ENCODE measurements at regions not wholly inside any gene's neighbourhood (a gene's known extent, or its start where the extent isn't known, plus 50 kb on each side); places are given as distances from the start of the nearest gene placed in this dataset.
"Not testable (repeated sequence)": the region's sequence is repeated elsewhere in the genome, so short reads cannot be mapped to it uniquely, and the experiment has no call there.

GRCh38 chrX:106220177-106220576 lies 52.1 kb downstream of the PWWP3B start:
- Mint-ChIP-seq H3K9me3 (ENCODE audit: low read depth) (no peaks in the 10 kb centered on the region), H3K4me1 (no peaks in the 10 kb centered on the region), H3K4me3 (no peak overlapping the region), H3K27me3 (no peaks in the 10 kb centered on the region), H3K27ac (no peak overlapping the region), H3K36me3 (no peaks in the 10 kb centered on the region)
- CTCF ChIA-PET = no interaction called here
- ATAC-seq = no peak
- DNase-seq = no peak

- H3K36me3 Mint-ChIP-seq = no peaks in the 10 kb centered on the region
- CTCF ChIA-PET = no interaction called here
- ATAC-seq (no peak), DNase-seq (no peak)
- H3K4me3 Mint-ChIP-seq = no peak overlapping the region
- H3K27me3 Mint-ChIP-seq = no peaks in the 10 kb centered on the region
- no peaks in the 10 kb centered on the region for H3K4me1 Mint-ChIP-seq
- H3K27ac Mint-ChIP-seq = no peak overlapping the region
- no peaks in the 10 kb centered on the region for H3K9me3 Mint-ChIP-seq (ENCODE audit: low read depth)
Observed at GRCh38 chrX:106243376-106243775, 75.3 kb downstream of the PWWP3B start.

- no peaks in the 10 kb centered on the region for H3K9me3 Mint-ChIP-seq (ENCODE audit: low read depth)
- H3K27ac Mint-ChIP-seq = no peak overlapping the region
- H3K4me1 Mint-ChIP-seq = no peaks in the 10 kb centered on the region
- no peak overlapping the region for H3K4me3 Mint-ChIP-seq
- H3K36me3 Mint-ChIP-seq = no peaks in the 10 kb centered on the region
- CTCF ChIA-PET = no interaction called here
- no peak for DNase-seq
- no peaks in the 10 kb centered on the region for H3K27me3 Mint-ChIP-seq
- no peak for ATAC-seq
Observed at GRCh38 chrX:106246511-106246910, 78.4 kb downstream of the PWWP3B start.

GRCh38 chrX:106247162-106247561 lies 79.1 kb downstream of the PWWP3B start:
- ATAC-seq (no peak), DNase-seq (no peak)
- Mint-ChIP-seq H3K4me3 (no peak overlapping the region), H3K4me1 (no peaks in the 10 kb centered on the region), H3K27me3 (no peaks in the 10 kb centered on the region), H3K9me3 (ENCODE audit: low read depth) (no peaks in the 10 kb centered on the region), H3K36me3 (no peaks in the 10 kb centered on the region), H3K27ac (no peak overlapping the region)
- CTCF ChIA-PET = no interaction called here

- ATAC-seq = no peak
- no peaks in the 10 kb centered on the region for H3K9me3 Mint-ChIP-seq (ENCODE audit: low read depth)
- CTCF ChIA-PET = no interaction called here
Observed at GRCh38 chrX:106249706-106250379, 81.7 kb downstream of the PWWP3B start.

GRCh38 chrX:106263817-106264216 lies 95.7 kb downstream of the PWWP3B start:
- Mint-ChIP-seq H3K36me3 (no peaks in the 10 kb centered on the region), H3K4me3 (no peak overlapping the region), H3K27me3 (no peaks in the 10 kb centered on the region), H3K27ac (no peak overlapping the region), H3K9me3 (ENCODE audit: low read depth) (no peaks in the 10 kb centered on the region), H3K4me1 (no peaks in the 10 kb centered on the region)
- no peak for ATAC-seq
- CTCF ChIA-PET = no interaction called here
- no peak for DNase-seq

More at GRCh38 chrX:106249706-106250379, 81.7 kb downstream of the PWWP3B start:
- Mint-ChIP-seq H3K4me3 (no peak overlapping the region), H3K27ac (no peak overlapping the region), H3K4me1 (no peaks in the 10 kb centered on the region), H3K27me3 (no peaks in the 10 kb centered on the region), H3K36me3 (no peaks in the 10 kb centered on the region)
- no peak for DNase-seq

- H3K27ac Mint-ChIP-seq; H3K9me3 Mint-ChIP-seq (ENCODE audit: low read depth); ATAC-seq; DNase-seq; CTCF ChIA-PET; H3K36me3 Mint-ChIP-seq; H3K27me3 Mint-ChIP-seq; H3K4me3 Mint-ChIP-seq; H3K4me1 Mint-ChIP-seq: not testable (repeated sequence)
Observed at GRCh38 chrX:106273947-106274587, 106.0 kb downstream of the PWWP3B start.

- not testable (repeated sequence) for H3K27ac Mint-ChIP-seq
Observed at GRCh38 chrX:106275172-106275571, 107.1 kb downstream of the PWWP3B start.

GRCh38 chrX:106278951-106279350 lies 110.8 kb downstream of the PWWP3B start:
- no peak for ATAC-seq

More at GRCh38 chrX:106275172-106275571, 107.1 kb downstream of the PWWP3B start:
- H3K9me3 Mint-ChIP-seq (ENCODE audit: low read depth); ATAC-seq; H3K4me3 Mint-ChIP-seq; H3K27me3 Mint-ChIP-seq; DNase-seq; CTCF ChIA-PET; H3K4me1 Mint-ChIP-seq; H3K36me3 Mint-ChIP-seq: not testable (repeated sequence)

GRCh38 chrX:106281383-106281782 lies 113.3 kb downstream of the PWWP3B start:
- Mint-ChIP-seq H3K36me3 (no peaks in the 10 kb centered on the region), H3K4me1 (no peaks in the 10 kb centered on the region), H3K9me3 (ENCODE audit: low read depth) (no peaks in the 10 kb centered on the region), H3K27ac (no peak overlapping the region), H3K4me3 (no peak overlapping the region), H3K27me3 (no peaks in the 10 kb centered on the region)
- CTCF ChIA-PET = no interaction called here
- no peak for DNase-seq
- no peak for ATAC-seq

More at GRCh38 chrX:106278951-106279350, 110.8 kb downstream of the PWWP3B start:
- Mint-ChIP-seq H3K4me3 (no peak overlapping the region), H3K4me1 (no peaks in the 10 kb centered on the region), H3K27me3 (no peaks in the 10 kb centered on the region), H3K27ac (no peak overlapping the region), H3K9me3 (ENCODE audit: low read depth) (no peaks in the 10 kb centered on the region), H3K36me3 (no peaks in the 10 kb centered on the region)
- CTCF ChIA-PET = no interaction called here
- DNase-seq = no peak

GRCh38 chrX:106283841-106284240 lies 115.7 kb downstream of the PWWP3B start:
- H3K4me1 Mint-ChIP-seq = no peaks in the 10 kb centered on the region
- no peaks in the 10 kb centered on the region for H3K27me3 Mint-ChIP-seq
- DNase-seq (no peak), ATAC-seq (no peak)
- CTCF ChIA-PET = no interaction called here
- no peak overlapping the region for H3K4me3 Mint-ChIP-seq
- H3K36me3 Mint-ChIP-seq = no peaks in the 10 kb centered on the region
- H3K9me3 Mint-ChIP-seq (ENCODE audit: low read depth) = no peaks in the 10 kb centered on the region
- H3K27ac Mint-ChIP-seq = no peak overlapping the region

- DNase-seq (no peak), ATAC-seq (no peak)
- Mint-ChIP-seq H3K36me3 (no peaks in the 10 kb centered on the region), H3K4me1 (no peaks in the 10 kb centered on the region), H3K27me3 (no peaks in the 10 kb centered on the region), H3K4me3 (no peak overlapping the region), H3K9me3 (ENCODE audit: low read depth) (no peaks in the 10 kb centered on the region), H3K27ac (no peak overlapping the region)
- CTCF ChIA-PET = no interaction called here
Observed at GRCh38 chrX:106284431-106285025, 116.4 kb downstream of the PWWP3B start.

- H3K36me3 Mint-ChIP-seq = no peaks in the 10 kb centered on the region
- ATAC-seq (no peak), DNase-seq (no peak)
- H3K27ac Mint-ChIP-seq = no peak overlapping the region
- H3K27me3 Mint-ChIP-seq = no peaks in the 10 kb centered on the region
- no peaks in the 10 kb centered on the region for H3K9me3 Mint-ChIP-seq (ENCODE audit: low read depth)
- CTCF ChIA-PET = no interaction called here
- no peak overlapping the region for H3K4me3 Mint-ChIP-seq
- H3K4me1 Mint-ChIP-seq = no peaks in the 10 kb centered on the region
Observed at GRCh38 chrX:106286053-106286650, 118.0 kb downstream of the PWWP3B start.

- not testable (repeated sequence) for DNase-seq
Observed at GRCh38 chrX:106290778-106291177, 122.7 kb downstream of the PWWP3B start.

More at GRCh38 chrX:106290778-106291177, 122.7 kb downstream of the PWWP3B start:
- H3K9me3 Mint-ChIP-seq (ENCODE audit: low read depth); H3K27me3 Mint-ChIP-seq; ATAC-seq; CTCF ChIA-PET; H3K27ac Mint-ChIP-seq; H3K36me3 Mint-ChIP-seq; H3K4me1 Mint-ChIP-seq; H3K4me3 Mint-ChIP-seq: not testable (repeated sequence)

Measured in activated CD8-positive, alpha-beta memory T cell treated with anti-CD3 and anti-CD28 coated beads, Interleukin-2, amount 10 ng/mL, durations not matched to agents 7 days and 5 days (primary cell).